Erythroblast (primary cell): ENCODE measurements at regions not wholly inside any gene's neighbourhood (a gene's known extent, or its start where the extent isn't known, plus 50 kb on each side); places are given as distances from the start of the nearest gene placed in this dataset.
"Not testable (repeated sequence)": the region's sequence is repeated elsewhere in the genome, so short reads cannot be mapped to it uniquely, and the experiment has no call there.

Experiments
- DNase-seq, 2 experiments: peaks; one replicate each; lab custom pipeline; 2025; lab: John Stamatoyannopoulos, UW
- GATA1 ChIP-seq: IDR thresholded peaks from 2 replicates; pipeline ENCODE4 v1.6.1; 2011; ENCODE audit warnings: low read depth, mild to moderate bottlenecking, control low read depth, low read length, moderate library complexity
- POLR2A ChIP-seq: IDR thresholded peaks from 2 replicates; pipeline ENCODE4 v1.6.1; 2011; ENCODE audit warnings: mild to moderate bottlenecking, low read length

DNA sequence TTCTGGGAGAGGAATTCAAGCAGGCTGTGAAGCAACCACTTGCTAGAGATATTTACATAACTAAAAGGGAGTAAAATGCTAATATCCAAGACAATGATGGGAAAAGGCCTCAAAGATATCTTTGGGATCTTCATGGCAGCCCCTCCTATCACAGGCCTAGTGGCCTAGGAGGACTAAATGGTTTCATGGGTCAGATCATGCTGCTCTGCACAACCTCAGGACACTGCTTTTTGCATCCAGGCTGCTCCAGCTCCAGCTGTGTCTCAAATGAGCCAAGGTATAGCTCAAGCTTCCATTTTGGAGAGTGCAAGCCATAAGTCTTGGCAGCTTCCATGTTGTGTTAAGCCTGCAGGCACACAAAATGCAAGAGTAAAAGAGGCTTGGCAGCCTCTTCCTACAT, 195.6 kb upstream of the SSTR1 start:
- no peak for DNase-seq
- TF ChIP-seq POLR2A (no peak), GATA1 (no peak)

DNA sequence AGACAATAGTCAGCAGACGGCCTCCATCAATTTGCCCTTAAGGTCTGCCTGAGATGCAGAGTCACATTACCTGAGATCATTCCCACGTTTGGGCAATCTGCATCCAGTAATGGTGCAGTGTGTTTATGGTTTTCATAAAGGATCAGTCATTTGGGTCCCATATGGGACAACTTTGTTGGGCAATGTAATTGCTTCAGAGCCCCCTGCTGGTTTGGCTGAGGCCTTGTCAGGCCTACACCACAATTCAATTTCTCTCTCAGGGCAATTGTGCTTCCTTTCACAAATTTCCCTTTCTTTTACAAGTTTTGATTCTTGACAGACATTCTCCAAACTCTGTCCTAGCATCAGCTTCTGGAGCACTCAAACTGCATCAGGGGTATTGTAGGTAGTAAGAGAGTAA, 191.2 kb upstream of the SSTR1 start:
- no peak for DNase-seq
- no peak for TF ChIP-seq POLR2A
- no peak for TF ChIP-seq GATA1

DNA sequence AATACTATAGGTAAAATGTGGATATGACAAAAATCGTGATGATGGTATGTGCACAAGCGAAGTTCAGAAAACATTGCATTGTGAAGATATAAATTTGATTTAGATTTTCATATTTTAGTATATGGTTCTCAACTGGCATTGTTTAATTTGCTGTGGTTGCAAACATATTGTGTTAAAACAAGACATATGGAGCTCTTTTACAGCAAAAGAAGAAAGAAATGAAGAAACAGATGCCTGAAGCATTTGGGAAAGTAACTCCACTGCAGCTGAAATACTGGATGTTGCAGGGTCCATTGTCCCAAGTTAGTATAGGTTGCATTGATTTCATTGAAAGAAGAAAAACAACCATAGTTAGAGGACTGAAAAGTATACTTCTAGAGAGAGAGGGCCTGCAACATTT, 185.8 kb upstream of the SSTR1 start:
- DNase-seq: no peak
- TF ChIP-seq POLR2A (no peak), GATA1 (no peak)

DNA sequence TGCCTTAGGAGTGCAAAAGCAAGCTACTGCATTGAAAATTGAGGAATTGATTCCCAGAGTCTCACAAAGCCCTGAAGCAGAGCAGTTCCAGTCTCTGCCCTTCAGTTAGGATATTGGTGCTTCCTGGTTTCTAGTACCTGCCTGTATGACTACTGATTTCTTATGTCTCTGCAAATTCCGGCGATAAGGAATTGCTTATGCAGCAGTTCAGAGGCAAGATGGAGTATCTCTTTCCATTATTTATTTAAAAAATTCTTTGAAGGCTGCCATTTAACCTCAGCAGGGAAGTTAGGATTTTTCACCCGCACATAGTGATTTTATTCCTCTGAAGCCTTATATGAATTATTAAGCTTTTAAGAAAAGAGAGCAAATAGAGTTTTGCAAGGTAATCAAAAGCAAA, 184.9 kb upstream of the SSTR1 start:
- DNase-seq: no peak
- no peak for TF ChIP-seq GATA1

DNA sequence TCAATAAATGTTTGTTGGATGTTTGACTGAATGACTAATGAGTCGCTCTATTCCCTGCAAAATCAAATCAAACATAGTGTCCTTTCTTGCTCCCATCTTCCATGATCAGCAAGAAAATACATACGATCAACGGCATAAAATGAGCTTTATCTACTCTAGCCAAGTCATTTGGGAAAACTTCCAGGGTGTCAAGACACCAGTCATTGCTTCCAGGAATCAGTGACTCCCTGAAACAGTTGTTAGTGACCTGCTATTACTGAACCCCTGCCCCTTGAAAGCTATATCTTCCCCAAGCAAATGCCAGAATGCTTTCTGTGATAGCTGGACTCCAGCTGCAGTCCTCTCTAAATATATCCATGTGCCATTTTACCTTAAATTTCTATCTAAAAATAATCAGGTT, 169.5 kb upstream of the SSTR1 start:
- no peak for TF ChIP-seq GATA1
- TF ChIP-seq POLR2A: no peak
- no peak for DNase-seq

DNA sequence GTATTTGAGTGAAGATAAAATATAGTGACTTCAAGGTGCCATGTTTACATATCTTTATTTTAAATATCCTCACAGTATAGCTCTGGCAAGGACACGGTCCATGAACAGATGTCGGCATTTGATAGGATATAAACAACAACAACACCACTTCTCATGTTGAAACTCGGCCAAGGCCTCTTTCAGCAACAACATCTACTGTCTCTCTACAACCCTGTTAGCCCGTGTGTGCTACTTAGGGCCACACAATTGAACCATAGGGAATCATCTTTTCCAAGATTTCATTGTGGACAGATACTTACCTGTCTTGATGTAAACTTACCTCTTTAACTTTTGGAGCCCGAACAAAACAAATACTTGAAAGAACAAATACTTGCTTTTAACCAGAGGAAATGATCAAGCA, 168.7 kb upstream of the SSTR1 start:
- TF ChIP-seq POLR2A (no peak), GATA1 (no peak)
- DNase-seq: no peak

DNA sequence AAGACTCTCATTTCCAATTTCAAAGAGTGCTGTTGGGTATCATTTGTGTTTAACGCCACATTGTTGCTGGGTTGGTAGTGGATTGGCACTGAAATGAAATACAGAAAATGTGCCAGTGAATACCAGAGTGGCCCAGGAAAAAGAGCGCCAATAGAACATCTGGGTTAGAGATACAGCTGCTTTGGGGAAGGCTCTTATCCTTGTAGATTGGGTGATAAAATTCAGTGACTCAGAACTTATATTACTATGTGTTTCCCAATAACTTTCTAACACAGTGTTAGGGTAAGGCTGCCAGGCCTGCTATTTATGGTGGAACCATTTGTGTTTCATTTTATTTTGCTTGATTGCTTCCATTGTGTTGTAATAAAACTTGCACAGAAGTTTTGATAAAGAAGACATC, 168.2 kb upstream of the SSTR1 start:
- TF ChIP-seq GATA1: no peak
- TF ChIP-seq POLR2A: no peak
- DNase-seq: no peak

DNA sequence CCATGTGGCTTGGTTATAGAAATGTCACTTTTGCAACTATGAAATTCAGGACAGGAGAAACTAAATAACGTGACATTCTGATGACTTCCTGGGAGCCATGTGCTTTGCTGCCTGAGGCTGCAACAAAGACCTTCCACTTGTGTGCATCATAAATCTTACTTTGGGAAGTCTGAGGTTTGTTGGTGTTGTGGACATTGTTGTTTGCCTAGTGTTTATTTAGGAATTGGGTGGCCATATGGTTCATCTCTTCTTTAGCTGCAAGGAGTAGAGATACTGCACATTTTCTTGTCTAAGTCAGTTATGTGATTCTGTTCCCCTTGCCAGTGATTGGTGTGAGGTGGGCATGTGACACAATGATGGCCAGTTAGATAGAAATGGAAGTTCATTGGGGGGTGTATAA, 167.3 kb upstream of the SSTR1 start:
- DNase-seq: no peak
- TF ChIP-seq GATA1: no peak
- no peak for TF ChIP-seq POLR2A

DNA sequence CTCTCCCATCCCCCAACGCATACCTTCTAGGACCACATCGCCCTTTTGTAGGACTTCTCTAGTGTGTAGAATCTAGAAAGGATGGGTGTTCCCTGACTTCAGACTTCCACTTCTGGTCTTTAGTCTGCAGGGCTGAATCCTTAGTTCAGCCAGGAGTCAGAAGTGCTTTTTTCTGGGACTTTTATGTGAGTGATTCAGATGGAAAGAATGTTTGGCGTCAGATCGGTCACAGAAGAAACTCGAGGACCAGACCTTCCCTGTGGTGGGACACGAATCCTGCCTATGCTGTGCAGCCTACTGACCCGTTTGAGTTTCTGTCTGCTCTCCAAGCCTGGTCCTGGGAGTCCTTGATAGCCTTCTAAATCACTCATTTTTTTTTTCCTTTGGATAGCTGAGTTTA, 165.4 kb upstream of the SSTR1 start:
- TF ChIP-seq GATA1: no peak
- no peak for DNase-seq

DNA sequence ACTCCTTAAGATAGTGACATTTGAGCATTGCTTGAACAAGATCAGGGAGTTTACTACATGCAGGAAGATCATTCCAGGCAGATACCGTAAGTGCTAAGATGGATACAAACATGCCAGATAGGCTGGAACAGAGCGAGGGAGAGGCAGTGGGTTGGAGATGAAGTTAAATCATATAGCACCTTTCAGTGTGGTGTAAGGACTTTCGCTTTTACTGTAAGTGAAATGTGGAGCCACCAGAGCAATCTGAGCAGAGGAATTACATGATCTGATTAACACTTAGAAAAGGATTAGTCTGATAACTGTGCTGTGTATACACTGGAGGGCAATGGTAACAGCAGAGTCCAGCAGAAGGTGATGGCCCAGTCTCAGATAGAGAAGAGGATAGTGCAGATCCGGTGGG, 163.0 kb upstream of the SSTR1 start:
- DNase-seq: no peak
- TF ChIP-seq GATA1 (no peak), POLR2A (no peak)

DNA sequence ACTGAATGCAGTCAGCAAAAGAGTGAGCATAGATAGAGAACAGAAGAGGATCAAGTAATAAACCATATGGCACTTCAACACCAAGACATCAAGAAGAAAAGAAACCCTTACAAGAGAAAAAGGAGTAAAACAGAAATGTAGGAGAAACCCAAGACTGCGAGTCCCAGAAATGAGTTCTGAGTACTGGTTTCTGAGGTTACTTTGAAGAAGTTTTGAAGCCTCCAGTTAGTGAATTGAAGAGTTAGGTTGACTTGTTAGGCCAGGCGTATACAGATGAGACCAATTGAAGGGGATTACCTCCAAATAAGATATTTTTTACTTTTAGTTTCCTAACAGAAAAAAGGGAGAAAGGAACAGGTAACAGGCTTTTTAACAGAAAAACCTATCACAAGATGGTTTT, 162.2 kb upstream of the SSTR1 start:
- TF ChIP-seq GATA1 (no peak), POLR2A (no peak)

DNA sequence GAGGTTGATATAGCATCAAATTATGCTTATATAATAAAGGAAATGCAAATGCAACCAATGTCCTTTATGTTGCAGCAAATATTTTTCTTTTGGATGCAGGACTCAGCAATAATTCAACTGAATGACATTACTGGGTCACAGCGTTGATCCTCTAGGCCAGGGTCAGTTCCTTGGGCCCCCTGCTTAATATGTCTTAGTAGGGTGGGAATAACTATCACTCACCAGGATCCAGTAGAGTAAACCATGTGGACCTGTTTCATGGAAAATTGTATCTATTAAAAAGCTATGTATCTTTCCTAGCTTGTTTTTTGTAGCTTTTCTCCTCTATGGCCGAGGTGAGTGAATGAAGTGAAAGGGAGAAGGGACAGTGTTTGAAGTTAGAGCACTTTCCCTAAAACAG, 161.5 kb upstream of the SSTR1 start:
- TF ChIP-seq POLR2A: no peak
- no peak for TF ChIP-seq GATA1
- no peak for DNase-seq

More for the DNA sequence above, 162.2 kb upstream of the SSTR1 start:
- no peak for DNase-seq

DNA sequence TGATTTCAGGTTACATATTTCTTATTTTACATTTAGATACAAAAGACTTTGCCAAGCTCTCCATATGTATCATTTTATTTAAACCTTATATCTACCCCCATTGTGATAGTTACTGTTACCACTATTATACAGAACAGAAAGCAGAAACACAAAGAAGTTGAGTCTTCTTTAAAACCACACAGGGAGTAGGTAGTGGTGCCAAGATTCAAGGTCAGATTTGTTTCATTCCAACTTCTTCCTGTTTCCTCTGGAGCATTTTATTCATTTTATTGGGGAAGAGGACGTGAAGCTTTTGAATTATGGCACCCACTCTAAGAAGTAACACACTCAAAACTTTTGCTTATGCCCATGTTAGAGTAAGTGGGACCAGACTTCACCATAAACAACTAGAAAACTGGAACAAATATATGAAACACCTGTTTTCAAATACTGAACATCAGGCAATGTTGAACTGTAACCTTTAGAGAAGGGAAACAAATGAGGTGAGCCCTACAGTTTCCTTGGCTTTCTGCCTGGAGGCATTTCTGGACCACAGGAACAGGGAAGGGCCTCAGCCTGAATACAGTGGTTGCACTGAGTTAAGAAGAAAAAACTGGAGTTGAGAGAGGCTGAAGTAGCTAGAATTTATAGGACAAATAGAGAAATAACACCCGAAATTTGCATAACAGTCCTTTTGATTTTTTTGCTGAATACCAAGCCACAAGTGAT, 160.4 kb upstream of the SSTR1 start:
- TF ChIP-seq POLR2A: no peak
- no peak for TF ChIP-seq GATA1
- no peak for DNase-seq

DNA sequence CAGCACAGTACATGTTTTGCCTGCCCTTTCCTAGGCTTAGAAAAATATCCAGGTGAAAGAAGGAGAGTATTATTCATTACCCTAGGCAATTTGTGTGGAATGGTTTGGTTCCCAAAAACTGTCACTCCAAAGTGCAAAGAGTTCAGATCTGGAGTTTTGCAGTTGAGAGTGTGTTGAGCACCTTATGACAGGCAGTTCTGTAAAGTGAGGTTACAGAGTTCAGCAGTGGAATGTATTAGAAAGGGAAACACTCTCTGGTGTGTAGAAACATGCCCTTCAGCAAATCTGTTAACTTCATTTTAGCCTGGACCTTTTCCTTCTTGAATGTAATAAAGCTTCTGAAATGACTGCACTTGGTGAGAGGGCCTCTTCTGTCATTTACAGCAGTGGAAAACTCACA, 154.0 kb upstream of the SSTR1 start:
- no peak for DNase-seq
- no peak for TF ChIP-seq POLR2A
- TF ChIP-seq GATA1: no peak

DNA sequence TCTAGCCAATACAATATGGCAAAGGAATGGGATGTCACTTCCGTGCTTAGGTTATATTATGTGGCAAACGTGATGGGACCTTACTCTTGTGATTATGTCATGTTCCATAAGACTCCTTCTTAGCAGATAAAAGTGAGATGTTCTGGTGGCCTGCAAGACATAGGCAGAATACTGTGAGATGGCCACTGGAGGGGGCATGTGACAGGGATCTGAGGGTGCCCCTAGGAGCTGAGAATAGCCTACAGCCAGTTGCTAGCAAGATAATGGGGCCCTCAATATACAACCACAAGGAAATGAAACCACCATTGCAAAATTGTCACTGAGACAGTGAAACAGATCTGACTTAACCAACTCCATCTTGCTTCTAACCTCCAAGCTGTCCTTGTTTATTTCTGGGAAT, 151.4 kb upstream of the SSTR1 start:
- no peak for DNase-seq
- TF ChIP-seq GATA1 (no peak), POLR2A (no peak)

DNA sequence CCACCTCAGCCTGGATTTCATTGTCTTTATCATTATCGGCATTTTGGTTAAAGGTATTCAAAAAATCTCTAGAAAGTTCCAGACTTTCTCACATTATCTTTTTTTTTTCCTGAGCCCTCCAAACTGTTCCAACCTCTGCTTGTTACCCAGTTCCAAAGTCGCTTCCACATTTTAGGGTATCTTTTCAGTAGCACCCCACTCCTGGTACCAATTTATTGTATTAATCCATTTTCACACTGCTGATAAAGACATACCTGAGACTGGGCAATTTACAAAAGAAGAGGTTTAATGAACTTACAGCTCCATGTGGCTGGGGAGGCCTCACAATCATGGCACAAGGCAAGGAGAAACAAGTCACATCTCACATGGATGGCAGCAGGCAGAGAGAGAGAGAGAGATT, 145.5 kb upstream of the SSTR1 start:
- not testable (repeated sequence) for DNase-seq
